ENCODE measurements at regions not wholly inside any gene's neighbourhood (a gene's known extent, or its start where the extent isn't known, plus 50 kb on each side); places are given as distances from the start of the nearest gene placed in this dataset.

GRCh38 chr7:51450541-51450940 lies 133.9 kb upstream of the COBL start:
- ChIA-PET CTCF (ENCODE audit: partially characterized antibody) (interaction anchor here (0.6 to 1.6 kb wide), 4 partner anchors 9 to 14 kb away, joined by 3 to 4 read pairs (median 4); no protein-coding TSS in a partner anchor), POLR2A (ENCODE audit: partially characterized antibody) (no interaction called here)
- H2BK12ac ChIP-seq (ENCODE audit: low read depth, low read length): 0 out of 2 replicates have a peak overlapping the region, but pooled peaks have one; percentile 7
- H2AFZ ChIP-seq (ENCODE audit: low read length): no peak overlapping the region
- H3K27me3 ChIP-seq (replicated peaks in 1 of 4; ENCODE audit: control insufficient read depth in 3 of 4, extremely low read depth in 1 of 4, insufficient read depth in 3 of 4, low read length in 3 of 4): peaks cover 0 to 9% (median 6%) of the 10 kb centered on the region in 4 experiments; a peak in 3 of 7 replicates
- no peaks in the 10 kb centered on the region for H3K79me2 ChIP-seq (ENCODE audit: control insufficient read depth in 1 of 2, insufficient read depth in 2 of 2, low read length in 2 of 2)
- no peaks in the 10 kb centered on the region for H4K20me1 ChIP-seq (replicated peaks in 1 of 2; ENCODE audit: control insufficient read depth in 1 of 2, insufficient read depth in 2 of 2, low read length in 2 of 2)
- no peak for TF ChIP-seq ZNF274 (IDR thresholded peaks at IDR 0.05; ENCODE audit: borderline replicate concordance, extremely low read depth, low read length)
- TF ChIP-seq RAD21 (IDR thresholded peaks at IDR 0.05 in 1 of 2, conservative IDR thresholded peaks at IDR 0.05 in 1 of 2; ENCODE audit: low read depth in 2 of 2, low read length in 2 of 2): no peak
- no peak for TF ChIP-seq ATF3 (IDR thresholded peaks at IDR 0.05; ENCODE audit: insufficient read depth, low read depth, low read length)
- no peak for TF ChIP-seq SP1 (IDR thresholded peaks at IDR 0.05; ENCODE audit: low read depth, low read length)
- no peak for TF ChIP-seq SRF (IDR thresholded peaks at IDR 0.05; ENCODE audit: low read depth, low read length)
- no peak for TF ChIP-seq YY1 (IDR thresholded peaks at IDR 0.05; ENCODE audit: low read depth, low read length)
- TF ChIP-seq CREB1 (IDR thresholded peaks at IDR 0.05): no peak
- 0 out of 2 replicates have a peak overlapping the region, but pooled peaks have one; percentile 24 for H2AK5ac ChIP-seq (ENCODE audit: low read depth, low read length)
- no peak overlapping the region for H2BK120ac ChIP-seq (replicated peaks; ENCODE audit: low read depth, low read length)
- H2BK20ac ChIP-seq (ENCODE audit: low read length): 0 out of 2 replicates have a peak overlapping the region, but pooled peaks have one; percentile 8
- no peak overlapping the region for H3K23ac ChIP-seq (ENCODE audit: insufficient read length)
- H3K4ac ChIP-seq (replicated peaks; ENCODE audit: insufficient read length, low read depth, low read length): no peak overlapping the region
- no peak overlapping the region for H3K4me3 ChIP-seq (ENCODE audit: extremely low read depth in 1 of 4, insufficient read depth in 2 of 4, low read depth in 3 of 4, low read length in 4 of 4)
- no peak overlapping the region for H2BK15ac ChIP-seq (ENCODE audit: low read length)
- H2BK5ac ChIP-seq (ENCODE audit: low read depth, low read length): no peak overlapping the region
- H4K5ac ChIP-seq (ENCODE audit: insufficient read length, low read depth, low read length): no peak overlapping the region
- H3K23me2 ChIP-seq (ENCODE audit: low read depth, low read length): no peaks in the 10 kb centered on the region
- H3K36me3 ChIP-seq (ENCODE audit: control insufficient read depth in 2 of 4, insufficient read depth in 4 of 4, low read length in 3 of 4): no peaks in the 10 kb centered on the region
- no peak overlapping the region for H3K9ac ChIP-seq (replicated peaks in 1 of 4; ENCODE audit: extremely low read depth in 1 of 4, low read depth in 3 of 4, low read length in 3 of 4)
- H3K79me1 ChIP-seq (ENCODE audit: low read depth, low read length): no peaks in the 10 kb centered on the region
- H3K14ac ChIP-seq (ENCODE audit: insufficient read length): no peak overlapping the region
- H4K91ac ChIP-seq (replicated peaks; ENCODE audit: insufficient read length, low read length): no peak overlapping the region
- H3K9me3 ChIP-seq (ENCODE audit: insufficient read depth in 2 of 2, low read depth in 1 of 2, low read length in 1 of 2): no peaks in the 10 kb centered on the region
- H3K4me2 ChIP-seq (ENCODE audit: insufficient read depth in 1 of 2, low read depth in 2 of 2, low read length in 2 of 2): no peak overlapping the region
- no peak for DNase-seq (ENCODE audit: low read depth in 1 of 2, low spot score in 2 of 2)
- peak overlapping the region; percentile 48; the same call in 1 of the 2 replicates for H3K18ac ChIP-seq (ENCODE audit: extremely low read depth, low read length)
- no peak overlapping the region for H3K56ac ChIP-seq (replicated peaks; ENCODE audit: insufficient read length, low read depth, low read length)
- H4K8ac ChIP-seq (ENCODE audit: extremely low read depth, insufficient read depth, low read length): no peak overlapping the region
- WGBS, 2 experiments (ENCODE audit: extremely low coverage in 1 of 2, insufficient coverage in 1 of 2, insufficient read length in 1 of 2, insufficient replicate concordance in 2 of 2, low coverage in 1 of 2, low lambda C conversion rate in 2 of 2, missing lambda C conversion rate in 1 of 2): 92% methylated on average over 6 of the region's 6 CpGs; no CpG with 5 or more reads in 1 of the 2 experiments
- peaks cover 0 to 14% (median 12%) of the 10 kb centered on the region in 4 experiments; a peak in 5 of 7 replicates for H3K4me1 ChIP-seq (replicated peaks in 1 of 4; ENCODE audit: control insufficient read depth in 3 of 4, insufficient read depth in 4 of 4, low read length in 3 of 4)
- no peak for FAIRE-seq
- H3K27ac ChIP-seq (ENCODE audit: low read depth, low read length): no peak overlapping the region

All from H1 (cell line).